GM21619 (cell line): ENCODE measurements at regions not wholly inside any gene's neighbourhood (a gene's known extent, or its start where the extent isn't known, plus 50 kb on each side); places are given as distances from the start of the nearest gene placed in this dataset.
"Not testable (repeated sequence)": the region's sequence is repeated elsewhere in the genome, so short reads cannot be mapped to it uniquely, and the experiment has no call there.

Source experiments
- ATAC-seq: cut with Tn5 transposase; IDR thresholded peaks from one replicate; pipeline ENCODE4 v1.9.1; 2021; ENCODE audit not compliant: unreplicated experiment

DNA sequence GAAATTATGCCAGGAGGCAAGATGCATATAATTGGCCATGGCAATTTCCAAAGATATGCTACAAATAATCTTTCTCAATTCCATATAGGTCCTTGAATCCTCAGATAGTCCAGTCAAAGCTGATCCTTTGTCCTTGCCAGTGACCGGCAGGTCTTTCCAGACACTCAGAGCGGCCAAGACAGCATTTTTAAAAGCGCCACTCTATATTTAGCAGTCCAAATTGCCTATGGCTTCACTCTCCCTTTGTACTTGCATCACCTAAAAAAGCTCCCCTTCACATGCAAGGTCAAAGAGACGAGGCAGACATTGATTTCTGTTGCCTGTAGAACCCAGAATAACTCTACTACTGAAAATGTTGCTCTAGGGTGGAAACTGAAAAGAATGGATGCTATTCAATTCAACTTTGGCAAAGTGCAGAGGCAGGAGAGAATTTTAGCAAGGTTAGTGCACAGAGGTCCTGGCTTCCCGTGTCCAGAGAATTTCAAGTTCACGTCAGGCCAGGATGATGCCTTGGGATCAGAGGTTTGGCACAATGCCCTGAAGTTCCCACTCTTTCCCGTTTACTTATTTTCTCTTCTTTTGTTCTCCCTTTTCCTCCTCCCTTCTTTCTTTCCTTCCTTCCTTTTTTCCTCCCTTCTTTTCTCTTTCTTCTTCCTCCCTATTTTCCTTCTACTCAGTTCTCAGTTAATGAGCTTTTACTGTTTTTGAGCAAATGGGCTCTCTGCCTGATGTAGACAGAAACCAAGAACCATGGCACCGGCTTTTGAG is 108.5 kb downstream of the KCNK1 start:
- no peak for ATAC-seq

DNA sequence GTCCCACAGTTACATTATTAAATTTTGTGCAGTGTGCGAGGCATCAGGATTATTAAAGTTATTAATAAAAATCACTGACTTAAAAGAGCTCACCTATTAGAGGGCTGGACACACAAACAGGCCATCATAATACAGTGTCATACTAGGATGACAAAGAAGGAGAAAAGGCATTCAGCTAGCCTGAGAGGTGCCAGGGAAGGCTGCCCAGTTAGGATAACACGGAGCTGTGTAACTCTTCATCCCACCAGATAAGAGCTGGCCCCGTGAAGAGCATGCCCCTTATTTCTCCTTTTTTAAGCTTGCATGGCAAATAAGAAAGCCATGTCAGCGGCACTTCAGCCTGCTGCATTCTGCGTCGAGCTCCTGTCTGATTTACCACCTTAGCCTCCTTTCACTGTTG is 109.5 kb downstream of the KCNK1 start:
- ATAC-seq, result no peak

DNA sequence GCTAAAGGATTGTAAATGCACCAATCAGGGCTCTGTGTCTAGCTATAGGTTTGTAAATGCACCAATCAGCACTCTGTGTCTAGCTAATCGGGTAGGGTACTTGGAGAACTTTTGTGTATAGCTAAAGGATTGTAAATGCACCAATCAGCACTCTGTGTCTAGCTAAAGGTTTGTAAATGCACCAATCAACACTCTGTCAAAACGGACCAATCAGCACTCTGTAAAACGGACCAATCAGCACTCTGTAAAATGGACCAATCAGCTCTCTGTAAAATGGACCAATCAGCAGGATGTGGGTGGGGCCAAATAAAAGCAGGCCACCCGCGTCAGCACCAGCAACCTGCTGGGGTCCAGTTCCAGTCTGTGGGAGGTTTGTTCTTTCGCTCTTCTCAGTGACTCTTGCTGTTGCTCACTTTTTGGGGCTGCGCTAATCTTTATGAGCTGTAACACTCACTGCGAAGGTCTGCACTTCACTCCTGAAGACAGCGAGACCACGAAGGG is 110.3 kb downstream of the KCNK1 start:
- not testable (repeated sequence) for ATAC-seq

DNA sequence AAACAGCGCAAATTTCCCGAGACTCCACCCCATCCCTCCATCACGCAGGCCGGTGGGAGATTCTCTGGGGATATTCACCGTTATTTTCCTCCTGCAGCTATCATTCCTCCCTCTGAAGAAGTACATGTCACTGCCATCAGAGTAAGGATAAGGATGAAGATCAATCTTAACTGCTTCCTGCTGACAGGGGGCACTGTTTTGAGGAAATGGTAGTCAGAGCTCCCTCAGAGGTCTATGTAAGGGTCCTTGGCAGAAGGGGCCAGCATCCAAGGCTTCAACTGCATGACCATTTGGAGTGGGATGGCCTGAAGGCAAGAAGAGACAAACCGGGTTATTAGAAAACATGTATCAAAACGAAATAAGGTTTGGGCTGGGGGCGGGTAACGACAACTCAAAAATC is 111.5 kb downstream of the KCNK1 start:
- ATAC-seq, result no peak

DNA sequence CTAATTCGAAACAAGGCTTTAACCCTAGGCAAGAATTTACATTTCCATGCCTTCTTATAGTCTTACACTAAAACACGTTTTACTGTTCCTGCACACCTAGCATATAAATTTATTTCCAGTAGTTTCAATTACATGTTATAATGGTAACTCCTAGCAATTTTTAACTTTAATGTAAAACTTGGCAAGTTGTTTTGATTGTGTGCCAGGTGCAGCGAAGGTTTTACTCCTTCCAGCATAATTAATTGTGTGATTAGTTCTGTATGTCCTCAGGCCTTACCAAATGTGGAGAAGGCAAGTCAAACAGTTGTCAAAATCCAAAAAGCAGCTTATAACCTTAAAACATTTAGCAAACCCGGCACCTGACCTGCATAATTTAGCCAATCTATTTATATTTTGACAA is 114.8 kb downstream of the KCNK1 start:
- no peak for ATAC-seq

DNA sequence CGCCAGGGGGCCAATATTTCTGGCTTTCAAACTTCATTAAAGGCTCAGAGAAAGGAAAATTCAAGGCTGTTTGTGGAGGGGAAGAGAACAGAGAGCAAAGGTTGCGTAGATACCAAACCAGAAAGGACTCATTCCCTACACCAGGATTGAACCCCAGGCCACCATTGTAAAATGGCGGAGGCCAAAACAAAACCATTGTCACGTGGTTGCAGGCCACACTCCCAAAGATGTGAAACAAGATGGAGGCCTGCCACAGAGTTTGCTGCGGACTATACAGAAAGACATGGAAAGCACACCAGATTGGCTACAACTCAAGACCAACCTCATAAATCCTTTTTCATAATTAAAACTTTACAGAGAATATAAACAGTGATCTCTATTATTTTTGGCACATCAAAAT is 116.5 kb downstream of the KCNK1 start:
- no peak for ATAC-seq

DNA sequence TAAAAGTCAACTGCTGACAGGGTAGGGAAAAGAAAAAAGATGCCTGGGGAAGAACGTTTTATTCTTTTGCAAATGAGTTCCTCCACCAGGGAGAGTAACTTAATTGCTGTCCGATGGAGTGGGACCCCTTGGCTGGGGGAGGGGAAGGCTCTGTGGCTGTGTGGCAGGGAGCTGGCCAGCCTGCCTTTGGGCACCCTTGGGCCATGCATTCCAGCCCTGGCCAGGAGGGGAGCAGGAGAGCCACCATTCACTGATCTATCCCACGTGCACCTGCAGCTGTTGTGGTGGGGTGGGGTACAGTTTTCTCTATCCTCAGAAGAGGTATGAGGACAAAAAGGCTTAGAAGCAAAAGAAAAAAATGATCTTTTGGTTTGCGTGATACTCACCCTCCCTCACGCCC is 116.9 kb downstream of the KCNK1 start:
- no peak for ATAC-seq

DNA sequence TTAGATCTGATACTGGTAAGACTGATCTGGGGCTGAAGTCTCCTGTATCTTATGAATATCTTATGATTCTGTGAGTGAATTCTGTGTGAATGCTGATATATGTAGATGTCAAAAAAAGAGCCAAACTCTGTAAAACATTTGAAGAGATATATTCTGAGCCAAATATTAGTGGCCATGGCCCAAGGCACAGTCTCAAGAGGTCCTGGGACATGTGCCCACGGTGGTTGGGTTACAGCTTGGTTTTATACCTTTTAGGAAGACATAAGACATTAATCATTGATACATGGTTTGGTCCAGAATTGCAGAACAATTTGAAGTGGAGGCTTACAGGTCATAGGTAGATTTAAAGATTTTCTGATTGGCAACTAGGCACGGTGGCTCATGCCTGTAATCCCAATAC is 118.3 kb downstream of the KCNK1 start:
- no peak for ATAC-seq

DNA sequence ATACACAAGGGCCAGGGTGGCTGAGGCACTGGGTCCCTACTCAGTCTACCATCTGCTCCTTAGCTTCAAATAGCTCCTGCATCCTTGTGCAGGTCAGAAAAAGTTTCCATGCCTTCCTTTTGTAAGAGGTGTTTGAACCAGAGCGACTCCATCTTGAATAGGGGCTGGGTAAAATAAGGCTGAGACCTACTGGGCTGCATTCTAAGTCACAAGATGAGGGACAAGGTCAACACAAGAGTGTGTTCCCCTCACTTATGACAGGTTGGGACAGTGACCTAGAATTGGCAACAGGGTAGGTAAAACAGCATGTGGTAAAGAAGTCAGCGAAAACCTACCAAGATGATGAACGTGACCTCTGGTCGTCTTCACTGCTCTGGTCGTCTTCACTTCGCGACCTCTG is 120.5 kb downstream of the KCNK1 start:
- ATAC-seq, result no peak

DNA sequence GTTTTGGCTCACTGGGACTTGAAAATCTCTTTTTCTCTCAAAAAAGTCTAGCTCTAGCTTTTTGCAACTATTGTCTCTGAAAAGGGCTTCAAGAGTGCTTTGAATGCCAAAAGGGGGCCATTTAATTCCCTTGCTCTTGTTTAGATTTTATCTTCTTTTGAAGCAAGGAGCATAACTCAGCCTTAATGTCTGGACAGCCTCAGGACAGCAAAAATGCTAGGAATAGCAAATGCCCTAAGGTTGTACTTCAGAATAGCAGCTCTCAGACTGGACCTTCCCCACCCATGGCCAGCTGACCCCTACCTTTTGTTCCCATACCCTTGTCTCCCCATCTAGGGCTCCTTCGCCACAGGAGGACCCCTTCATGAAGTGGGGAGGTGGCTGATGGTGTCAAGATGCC is 121.4 kb downstream of the KCNK1 start:
- no peak for ATAC-seq

DNA sequence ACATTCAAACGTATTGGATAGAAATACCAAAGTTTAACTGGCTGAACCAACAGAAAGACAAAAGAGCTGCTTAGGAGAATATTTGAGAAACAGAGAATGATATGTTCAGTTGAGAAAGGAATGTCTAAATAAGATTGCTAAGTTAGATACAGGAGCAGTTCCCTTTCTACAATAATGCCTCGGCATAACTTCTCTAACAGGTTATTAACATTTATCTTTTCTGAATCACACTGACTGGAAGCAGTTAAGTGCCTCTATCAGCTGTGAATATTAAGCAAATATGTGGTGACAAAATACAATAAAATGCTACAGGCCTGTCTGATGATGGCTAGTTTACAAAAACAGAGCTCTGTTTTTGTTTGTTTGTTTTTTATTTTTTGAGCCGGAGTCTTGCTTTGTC is 121.9 kb downstream of the KCNK1 start:
- no peak for ATAC-seq

DNA sequence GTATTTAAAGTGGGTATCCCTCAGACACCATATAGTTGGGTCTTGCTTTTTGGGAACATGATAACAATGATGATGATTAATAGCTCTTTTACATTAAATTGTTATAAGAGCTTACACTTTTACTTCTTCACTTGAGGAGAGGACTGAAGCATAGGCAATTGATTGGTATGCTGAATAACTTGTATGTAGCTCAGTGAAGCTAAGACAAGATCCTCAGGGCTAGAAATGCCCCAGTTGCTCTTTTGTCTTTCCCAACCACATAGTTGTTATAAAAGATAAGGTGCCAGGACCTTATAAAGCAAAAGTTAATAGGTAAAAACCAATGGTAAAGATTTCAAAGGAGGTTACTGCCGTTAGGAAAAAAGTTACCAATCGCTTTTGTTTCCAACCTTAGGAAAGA is 123.4 kb downstream of the KCNK1 start:
- no peak for ATAC-seq

DNA sequence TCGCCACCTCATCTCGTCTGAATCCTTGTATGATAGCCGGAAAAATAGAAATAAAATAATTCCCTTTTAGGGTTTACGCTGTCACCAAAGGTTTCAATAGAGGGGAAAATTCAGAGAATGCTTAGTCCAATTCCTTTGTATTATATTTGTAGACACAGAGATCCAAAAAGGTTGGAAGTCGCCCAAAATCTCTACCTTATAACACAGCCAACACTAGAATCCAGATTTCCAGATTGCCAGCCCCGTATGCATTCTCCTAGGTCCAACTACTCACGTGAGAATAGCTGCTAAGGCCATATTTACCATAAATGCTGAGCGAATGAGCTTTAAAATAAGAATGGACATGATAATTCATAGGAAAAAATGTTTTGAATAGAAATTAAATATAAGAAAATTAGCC is 124.5 kb downstream of the KCNK1 start:
- no peak for ATAC-seq

DNA sequence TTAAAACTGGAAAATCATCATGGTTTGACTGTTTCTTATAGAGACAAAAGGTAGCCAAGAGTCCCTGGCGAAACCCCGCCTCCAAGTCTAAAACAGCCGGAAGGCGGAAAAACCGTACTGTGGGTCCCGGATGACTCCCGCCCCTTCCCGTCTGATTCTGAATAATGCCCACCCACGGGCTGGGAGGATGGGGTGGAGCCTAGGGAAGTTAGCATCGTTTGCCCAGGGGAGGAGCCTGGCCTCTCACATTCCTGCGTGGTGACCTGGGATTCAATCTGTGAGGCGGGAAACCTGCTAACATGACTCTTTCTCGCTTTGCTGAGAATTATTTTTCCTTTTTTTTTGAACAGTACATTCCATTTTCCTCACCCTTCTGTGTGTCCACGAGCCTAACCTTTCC is 124.9 kb downstream of the KCNK1 start:
- no peak for ATAC-seq

DNA sequence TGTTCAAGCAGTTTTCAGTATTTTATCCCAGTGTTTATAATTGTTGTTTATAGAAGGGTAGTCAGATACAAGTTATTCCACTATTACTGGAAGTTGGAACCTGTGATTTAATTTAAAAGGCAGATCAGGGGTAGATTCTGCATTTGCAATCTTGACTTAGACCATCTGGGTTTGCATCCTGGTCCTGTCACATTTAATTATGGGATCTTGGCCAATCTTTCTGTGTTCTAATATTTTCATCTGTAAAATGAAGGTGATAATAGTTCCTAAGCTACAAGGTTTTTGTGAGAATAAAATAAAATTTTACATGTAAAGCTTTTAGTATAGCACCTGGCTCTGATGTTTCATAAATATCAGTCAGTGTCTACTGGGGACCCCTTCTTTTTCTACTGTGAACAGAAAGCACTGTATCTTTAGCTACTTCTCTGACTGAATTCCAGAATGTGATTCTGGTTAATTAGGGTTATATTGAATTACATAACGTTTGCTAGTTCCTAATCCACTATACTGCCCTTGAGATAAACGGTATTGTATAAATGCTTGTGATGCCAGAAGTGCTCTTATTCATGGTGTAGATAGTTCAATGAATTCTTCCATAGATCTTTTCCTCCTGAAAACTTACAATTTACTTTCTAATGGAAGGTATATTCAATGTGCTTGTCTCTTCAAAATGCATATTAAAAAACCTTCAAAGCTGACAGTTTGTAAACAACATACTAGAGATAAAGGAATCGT is 131.0 kb downstream of the KCNK1 start:
- no peak for ATAC-seq

DNA sequence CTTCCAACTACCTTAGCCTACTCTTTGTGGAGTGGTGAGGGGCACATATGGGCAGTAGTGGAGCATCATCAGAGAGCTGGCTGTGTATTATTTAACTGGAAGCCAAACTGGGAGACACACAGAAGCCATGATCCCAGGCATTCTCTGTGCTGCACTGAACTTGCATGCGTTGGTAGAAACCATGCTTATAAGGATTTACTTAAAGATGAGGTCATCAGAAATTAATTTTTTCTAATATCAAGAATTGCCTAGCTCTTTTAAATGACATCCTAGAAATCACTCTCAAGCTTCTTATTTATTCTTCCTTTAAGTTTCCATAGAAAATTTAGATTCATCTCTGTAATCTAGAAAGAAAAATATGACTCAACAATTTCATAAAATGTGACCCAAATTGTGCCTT is 136.2 kb downstream of the KCNK1 start:
- ATAC-seq, result no peak

DNA sequence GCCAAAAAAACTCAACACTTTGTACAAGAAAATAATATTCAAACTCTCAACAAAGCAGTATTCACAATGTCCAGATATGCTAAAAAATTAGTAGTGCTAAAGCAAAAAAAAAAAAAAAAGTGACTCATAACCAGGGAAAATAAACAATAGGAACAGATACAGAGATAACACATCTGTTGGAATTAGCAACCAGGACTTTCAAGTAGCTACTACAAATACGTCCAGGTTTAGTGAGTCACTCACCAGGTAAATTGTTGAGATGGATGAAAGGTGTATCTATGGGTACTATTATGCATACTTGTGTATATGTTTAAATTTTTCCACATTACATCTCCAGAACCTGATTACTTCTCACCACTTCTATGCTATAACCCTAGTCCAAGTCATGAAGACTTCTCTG is 144.8 kb upstream of the SLC35F3 start:
- no peak for ATAC-seq

DNA sequence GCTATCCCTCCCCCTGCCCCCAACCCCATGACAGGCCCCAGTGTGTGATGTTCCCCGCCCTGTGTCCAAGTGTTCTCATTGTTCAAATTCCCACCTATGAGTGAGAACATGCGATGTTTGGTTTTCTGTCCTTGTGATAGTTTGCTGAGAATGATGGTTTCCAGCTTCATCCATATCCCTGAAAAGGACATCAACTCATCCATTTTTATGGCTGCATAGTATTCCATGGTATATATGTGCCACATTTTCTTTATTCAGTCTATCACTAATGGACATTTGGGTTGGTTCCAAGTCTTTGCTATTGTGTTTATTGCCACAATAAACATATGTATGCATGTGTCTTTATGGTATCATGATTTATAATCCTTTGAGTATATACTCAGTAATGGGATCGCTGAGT is 140.2 kb upstream of the SLC35F3 start:
- not testable (repeated sequence) for ATAC-seq

DNA sequence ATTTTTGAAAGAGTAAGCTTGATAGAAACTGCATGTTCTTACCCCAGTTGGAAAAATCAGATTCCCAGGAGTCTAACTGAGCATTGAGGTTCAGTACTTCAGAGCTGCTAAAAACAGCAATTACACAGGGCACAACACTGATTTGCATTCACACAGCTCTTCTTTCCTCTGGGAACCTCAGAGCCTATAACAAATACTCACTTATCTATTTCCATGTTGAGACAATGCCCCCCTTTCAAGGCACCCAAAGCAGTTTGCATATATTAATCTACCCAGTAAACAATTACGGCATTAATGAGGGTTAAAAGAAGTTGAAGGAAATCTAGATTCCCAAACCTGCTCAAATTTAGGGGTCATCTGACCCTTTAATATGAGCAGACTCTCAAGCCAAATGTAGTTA is 126.9 kb upstream of the SLC35F3 start:
- ATAC-seq, result no peak

DNA sequence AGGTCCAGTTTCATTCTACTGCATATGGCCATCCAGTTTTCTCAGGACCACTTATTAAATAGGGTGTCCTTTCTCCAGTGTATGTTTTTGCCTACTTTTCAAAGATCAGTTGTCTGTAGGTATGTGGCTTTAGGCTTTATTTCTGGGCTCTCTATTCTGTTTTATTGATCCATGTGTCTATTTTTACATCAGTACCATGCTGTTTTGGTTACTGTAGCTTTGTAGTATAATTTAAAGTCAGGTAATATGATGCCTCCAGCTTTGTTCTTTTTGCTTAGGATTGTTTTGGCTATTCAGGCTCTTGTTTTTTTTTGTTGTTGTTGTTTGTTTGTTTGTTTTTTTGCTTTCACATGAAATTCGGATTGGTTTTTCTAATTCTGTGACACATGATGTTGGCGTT is 124.4 kb upstream of the SLC35F3 start:
- ATAC-seq, result no peak

DNA sequence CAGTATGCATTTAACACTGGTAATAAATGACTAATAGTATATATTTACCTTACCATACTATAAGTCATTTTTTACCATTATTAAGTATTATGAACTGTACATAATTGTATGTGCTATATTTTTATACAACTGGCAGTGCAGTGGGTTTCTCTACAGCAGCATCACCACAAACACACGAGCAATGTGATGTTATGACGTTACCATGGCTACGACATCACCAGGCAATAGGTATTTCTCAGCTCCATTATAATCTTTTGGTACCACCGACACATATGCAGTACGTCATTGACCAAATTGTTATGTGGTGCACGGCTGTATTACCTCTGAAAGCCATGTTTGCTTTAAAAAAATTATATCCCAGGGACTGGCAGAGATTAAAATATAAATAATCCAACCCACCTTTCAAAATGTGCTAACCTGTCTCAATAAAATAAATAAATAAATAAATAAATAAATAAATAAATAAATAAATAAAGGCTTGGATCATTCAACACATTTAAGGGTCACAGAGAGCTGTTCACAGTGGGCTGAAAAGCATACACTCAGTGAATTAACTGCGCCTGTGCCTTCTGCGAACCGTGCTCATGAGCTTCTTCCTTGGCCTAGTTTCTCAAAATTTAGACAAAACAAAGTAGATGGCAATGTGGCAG is 121.4 kb upstream of the SLC35F3 start:
- ATAC-seq, result no peak

DNA sequence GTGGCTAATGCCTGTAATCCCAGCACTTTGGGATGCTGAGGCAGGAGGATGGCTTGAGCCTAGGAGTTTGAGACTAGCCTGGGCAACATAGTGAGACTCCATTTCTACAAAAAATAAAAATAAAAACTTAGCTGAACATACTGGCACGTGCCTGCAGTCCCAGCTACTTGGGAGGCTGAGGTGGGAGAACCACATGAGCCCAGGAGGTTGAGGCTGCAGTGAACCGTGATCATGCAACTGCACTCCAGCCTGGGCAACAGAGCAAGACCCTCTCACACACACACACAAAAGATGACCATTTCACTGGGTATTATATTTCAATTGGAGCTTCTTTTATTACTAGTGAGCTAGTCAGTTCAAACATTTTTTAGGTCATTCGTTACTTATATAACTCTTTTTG is 116.9 kb upstream of the SLC35F3 start:
- no peak for ATAC-seq
